ENCODE measurements at regions not wholly inside any gene's neighbourhood (a gene's known extent, or its start where the extent isn't known, plus 50 kb on each side); places are given as distances from the start of the nearest gene placed in this dataset.
"Not testable (repeated sequence)": the region's sequence is repeated elsewhere in the genome, so short reads cannot be mapped to it uniquely, and the experiment has no call there.

- DNase-seq (ENCODE audit: low read depth in 2 of 2), result not testable (repeated sequence)
Measured at GRCh38 chr1:121003230-121003629, 113.7 kb downstream of the PPIAL4A start.

DNA sequence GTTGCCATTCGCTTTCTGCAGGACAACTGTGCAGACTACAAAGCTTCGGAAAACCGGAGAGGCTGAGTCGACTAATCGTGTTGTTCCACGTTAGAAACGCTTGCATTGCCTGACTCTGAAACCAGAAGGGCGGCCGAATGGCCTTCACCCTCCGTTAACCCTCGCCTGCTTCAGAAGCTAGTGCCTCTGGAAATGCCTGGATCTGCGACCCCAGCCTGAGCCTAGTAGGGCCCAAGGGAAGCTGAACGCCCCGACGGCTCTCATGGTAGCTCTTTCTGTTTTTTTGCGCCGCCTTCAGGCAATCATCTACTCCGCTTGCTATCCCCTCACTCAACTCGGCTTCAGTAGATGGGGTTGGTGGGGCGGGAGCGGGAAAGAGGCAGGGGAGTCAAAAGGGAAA lies 117.3 kb downstream of the PPIAL4A start:
- DNase-seq (ENCODE audit: low read depth in 2 of 2), result not testable (repeated sequence)

- DNase-seq (ENCODE audit: low read depth in 2 of 2), result not testable (repeated sequence)
Measured at GRCh38 chr1:121007755-121008154, 118.2 kb downstream of the PPIAL4A start.

- not testable (repeated sequence) for DNase-seq (ENCODE audit: low read depth in 2 of 2)
Measured at GRCh38 chr1:121008512-121009215, 119.1 kb downstream of the PPIAL4A start.

DNA sequence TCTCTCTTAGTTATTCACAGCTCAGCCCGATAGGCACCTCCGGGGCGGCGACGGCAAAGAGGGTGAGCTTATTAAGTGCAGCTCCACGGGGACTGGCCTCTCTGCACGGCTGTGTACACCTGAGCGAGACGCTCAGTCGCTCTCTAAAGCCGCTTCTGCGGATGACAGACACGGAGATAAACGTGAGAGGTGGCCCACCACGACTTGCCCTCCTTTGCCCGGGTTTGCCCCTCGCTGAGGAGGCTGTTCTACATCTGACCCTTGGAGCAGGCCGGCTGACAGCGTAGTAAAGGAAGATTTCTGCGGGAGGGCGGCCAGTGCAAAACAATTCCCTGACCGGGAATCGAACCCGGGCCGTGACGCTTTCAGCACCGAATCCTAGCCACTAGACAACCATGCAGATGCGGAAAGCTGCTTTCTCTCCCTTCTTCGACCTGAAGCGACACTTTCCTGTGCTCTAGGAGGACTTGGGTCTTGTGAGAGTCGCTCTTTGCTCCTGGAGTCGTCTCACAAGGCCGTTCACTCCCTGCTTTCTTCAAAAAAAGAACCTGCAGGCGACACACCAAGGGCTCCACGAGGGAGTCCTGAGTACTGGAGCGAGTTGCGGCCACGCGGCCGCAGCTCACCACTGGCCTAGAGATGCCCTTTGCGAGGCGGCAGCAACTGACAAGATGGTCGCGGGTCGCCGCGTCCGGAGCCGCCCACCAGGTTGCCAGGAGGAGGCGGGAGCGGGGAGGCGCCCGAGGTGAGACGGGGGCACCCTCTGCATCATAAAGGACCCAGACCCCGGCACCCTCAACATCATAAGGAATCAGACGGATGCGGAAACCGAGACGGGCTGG lies 119.9 kb downstream of the PPIAL4A start:
- not testable (repeated sequence) for DNase-seq (ENCODE audit: low read depth in 2 of 2)

- DNase-seq (ENCODE audit: low read depth in 2 of 2), result not testable (repeated sequence)
Measured at GRCh38 chr1:121010141-121010540, 120.6 kb downstream of the PPIAL4A start.

DNA sequence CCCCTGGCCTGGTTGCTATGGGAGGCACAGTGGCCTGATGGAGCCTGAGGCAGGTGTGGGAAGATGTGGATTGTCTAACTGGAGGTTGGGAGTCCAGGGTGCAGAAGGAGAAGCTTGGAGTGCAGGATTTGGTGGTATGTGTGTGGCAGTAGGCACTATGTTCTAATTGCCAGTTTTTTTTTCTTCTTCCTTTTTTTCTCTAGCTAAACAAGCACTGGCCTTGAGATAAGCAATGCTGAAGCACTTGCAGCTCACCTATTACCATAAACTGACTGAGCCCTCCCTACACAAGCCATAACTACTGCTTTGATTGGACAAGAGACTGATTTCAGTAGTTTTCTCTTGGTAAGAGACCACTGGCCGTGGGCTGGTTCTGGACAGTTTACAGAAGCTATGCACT lies 123.6 kb downstream of the PPIAL4A start:
- not testable (repeated sequence) for DNase-seq (ENCODE audit: low read depth in 2 of 2)

- DNase-seq (ENCODE audit: low read depth in 2 of 2), result not testable (repeated sequence)
Measured at GRCh38 chr1:121016182-121017028, 126.8 kb downstream of the PPIAL4A start.

GRCh38 chr1:121019715-121020349 lies 130.3 kb downstream of the PPIAL4A start:
- not testable (repeated sequence) for DNase-seq (ENCODE audit: low read depth in 2 of 2)

- not testable (repeated sequence) for DNase-seq (ENCODE audit: low read depth in 2 of 2)
Measured at GRCh38 chr1:121020350-121021236, 131.0 kb downstream of the PPIAL4A start.

DNA sequence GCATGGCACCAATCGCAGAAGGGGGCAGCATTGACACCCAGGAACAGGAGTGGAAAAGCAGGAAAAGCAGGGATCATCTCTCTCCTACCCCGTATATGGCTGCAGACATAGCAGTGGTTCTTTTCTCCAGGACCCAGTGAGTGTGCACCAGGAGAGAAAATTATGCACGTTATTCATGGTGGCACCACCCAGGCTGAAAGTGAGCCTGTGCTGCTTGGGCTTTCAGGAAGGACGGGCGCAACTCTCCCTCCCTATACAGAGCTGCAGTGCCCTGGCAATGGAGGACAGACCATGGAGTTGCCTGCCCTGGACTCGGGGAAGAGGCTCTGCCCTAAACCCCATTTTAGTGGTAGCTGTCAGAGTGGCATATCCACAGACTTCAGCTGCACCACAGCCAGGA lies 132.1 kb downstream of the PPIAL4A start:
- not testable (repeated sequence) for DNase-seq (ENCODE audit: low read depth in 2 of 2)

DNA sequence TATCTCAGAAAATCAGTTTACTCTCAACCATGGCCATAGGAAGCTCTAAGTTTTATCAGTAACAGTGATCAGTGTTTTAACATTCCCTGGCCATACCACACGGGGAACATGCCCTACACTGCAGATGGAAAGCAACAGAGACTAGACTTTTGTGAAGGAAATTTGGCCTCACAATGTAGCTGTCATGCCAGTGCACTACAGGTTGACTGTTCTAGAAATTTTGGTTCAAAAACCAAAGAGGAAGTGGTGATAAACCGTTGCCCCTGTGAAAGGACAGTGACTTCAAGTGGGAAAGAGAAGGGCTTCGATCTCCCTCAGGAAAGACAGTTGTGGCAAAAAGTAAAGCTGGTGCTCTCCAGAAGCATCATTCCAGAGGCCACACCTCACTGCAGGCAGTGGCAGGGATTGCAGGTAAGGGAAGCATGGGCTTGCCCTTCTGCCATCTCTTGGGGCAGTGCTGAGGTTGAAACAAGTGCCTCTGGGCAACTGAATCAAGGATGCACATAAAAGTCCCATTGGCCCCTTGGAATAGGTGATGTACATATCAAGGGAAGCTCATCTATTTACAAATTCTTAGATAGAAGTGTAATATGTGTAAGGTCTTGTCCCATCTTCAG lies 143.4 kb downstream of the PPIAL4A start:
- DNase-seq (ENCODE audit: low read depth in 2 of 2), result not testable (repeated sequence)

DNA sequence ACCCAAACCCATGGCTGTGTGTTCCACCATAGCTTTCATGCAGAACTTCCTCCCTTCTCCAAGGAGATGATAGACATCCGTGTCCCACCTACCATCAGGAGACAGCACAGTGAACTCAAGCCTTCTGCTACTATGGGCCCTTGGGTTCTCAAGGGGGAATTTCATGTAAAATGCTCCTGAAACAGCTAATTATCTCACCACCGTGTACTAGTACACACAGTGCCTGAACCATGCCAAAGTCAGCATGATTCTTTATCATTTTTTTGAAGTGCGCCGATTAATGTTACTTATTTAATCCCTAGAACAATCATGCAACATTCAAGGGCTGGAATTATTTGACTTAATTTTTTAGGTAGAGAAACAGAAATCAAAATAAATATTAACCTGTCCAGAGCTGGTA lies 147.2 kb downstream of the PPIAL4A start:
- DNase-seq (ENCODE audit: low read depth in 2 of 2), result not testable (repeated sequence)

GRCh38 chr1:121040974-121041373 lies 143.2 kb downstream of the FAM72B start:
- not testable (repeated sequence) for DNase-seq (ENCODE audit: low read depth in 2 of 2)

DNA sequence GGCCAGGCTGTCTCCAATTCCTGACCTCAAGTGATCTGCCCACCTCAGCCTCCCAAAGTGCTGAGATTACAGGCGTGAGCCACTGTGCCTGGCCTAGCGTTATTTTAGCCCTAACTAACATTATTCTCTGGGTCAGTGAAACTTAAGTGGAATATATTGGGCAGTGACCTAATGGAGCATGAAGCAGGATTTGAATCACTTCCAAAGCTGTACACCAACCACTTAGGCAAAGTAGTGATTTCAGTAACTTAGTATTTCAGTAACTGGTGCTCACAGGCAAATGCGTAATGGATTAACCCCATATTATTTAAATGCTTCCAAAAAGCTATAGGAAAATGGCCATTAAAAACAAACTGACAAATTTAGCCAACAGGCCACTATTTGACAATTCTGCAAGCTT lies 142.6 kb downstream of the FAM72B start:
- DNase-seq (ENCODE audit: low read depth in 2 of 2), result not testable (repeated sequence)

- DNase-seq (ENCODE audit: low read depth in 2 of 2), result not testable (repeated sequence)
Measured at GRCh38 chr1:121042882-121043281, 141.3 kb downstream of the FAM72B start.

GRCh38 chr1:121048293-121048752 lies 135.8 kb downstream of the FAM72B start:
- not testable (repeated sequence) for DNase-seq (ENCODE audit: low read depth in 2 of 2)

DNA sequence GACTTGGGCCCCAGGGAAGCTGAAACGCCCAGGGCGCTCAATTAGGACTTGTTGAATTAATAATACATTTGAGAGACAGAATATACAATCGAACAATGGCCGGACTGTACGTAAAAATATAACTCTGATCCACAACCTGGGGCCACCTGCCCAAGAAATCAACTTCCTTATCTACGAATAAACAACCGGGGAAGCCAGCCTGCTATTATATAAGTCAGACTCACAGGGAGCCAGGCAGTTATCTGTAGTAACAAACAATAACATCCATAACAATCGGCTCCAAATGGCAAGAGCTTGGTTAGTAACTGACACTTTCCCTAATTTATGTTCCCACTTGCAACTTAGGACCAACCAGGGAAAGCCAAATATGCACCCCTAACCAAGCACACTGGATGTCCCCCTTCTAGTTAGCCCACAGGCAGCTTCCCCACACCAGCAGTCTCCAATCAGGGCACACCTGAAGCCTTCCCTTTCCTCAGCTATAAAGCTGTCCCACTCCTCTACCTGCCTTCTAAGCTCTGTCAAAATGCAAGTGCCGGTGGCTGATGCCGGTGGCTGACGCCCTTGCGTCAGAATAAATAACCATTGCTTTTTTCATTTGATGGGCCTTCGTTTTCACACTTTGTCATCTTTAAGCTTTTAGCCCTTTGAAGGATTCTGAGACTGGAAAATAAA lies 135.2 kb downstream of the FAM72B start:
- DNase-seq (ENCODE audit: low read depth in 2 of 2), result not testable (repeated sequence)

- DNase-seq (ENCODE audit: low read depth in 2 of 2), result not testable (repeated sequence)
Measured at GRCh38 chr1:121050097-121050496, 134.0 kb downstream of the FAM72B start.

Measured in stimulated activated CD4-positive, alpha-beta T cell treated with anti-CD3 and anti-CD28 coated beads, Interleukin-1b, Interleukin-23, amount 100 ng/mL, for 1 hour (primary cell).